ENCODE measurements at regions not wholly inside any gene's neighbourhood (a gene's known extent, or its start where the extent isn't known, plus 50 kb on each side); places are given as distances from the start of the nearest gene placed in this dataset.

GRCh38 chrX:2596555-2597255, 94.4 kb upstream of the CD99 start:
- no peak overlapping the region for H3K4me3 ChIP-seq (ENCODE audit: low read depth, low read length)
- TF ChIP-seq CTCF (IDR thresholded peaks at IDR 0.05; ENCODE audit: control insufficient read depth, extremely low read depth, insufficient read depth) = no peak
- DNase-seq (ENCODE audit: low read depth) = no peak

- H3K4me3 ChIP-seq (ENCODE audit: low read depth, low read length) = no peak overlapping the region
- TF ChIP-seq CTCF (IDR thresholded peaks at IDR 0.05; ENCODE audit: control insufficient read depth, extremely low read depth, insufficient read depth) = no peak
- no peak for DNase-seq (ENCODE audit: low read depth)
Observed at GRCh38 chrX:2596045-2596444, 95.0 kb upstream of the CD99 start.

- no peak overlapping the region for H3K4me3 ChIP-seq (ENCODE audit: low read depth, low read length)
- no peak for DNase-seq (ENCODE audit: low read depth)
- no peak for TF ChIP-seq CTCF (IDR thresholded peaks at IDR 0.05; ENCODE audit: control insufficient read depth, extremely low read depth, insufficient read depth)
Observed at GRCh38 chrX:2595258-2595657, 94.5 kb upstream of the DHRSX start.

GRCh38 chrX:2594491-2594890, 93.7 kb upstream of the DHRSX start:
- H3K4me3 ChIP-seq (ENCODE audit: low read depth, low read length) = no peak overlapping the region
- TF ChIP-seq CTCF (IDR thresholded peaks at IDR 0.05; ENCODE audit: control insufficient read depth, extremely low read depth, insufficient read depth) = no peak

GRCh38 chrX:2592279-2592678, 91.5 kb upstream of the DHRSX start:
- DNase-seq (ENCODE audit: low read depth) = no peak
- no peak for TF ChIP-seq CTCF (IDR thresholded peaks at IDR 0.05; ENCODE audit: control insufficient read depth, extremely low read depth, insufficient read depth)
- H3K4me3 ChIP-seq (ENCODE audit: low read depth, low read length) = no peak overlapping the region

More at GRCh38 chrX:2594491-2594890, 93.7 kb upstream of the DHRSX start:
- DNase-seq (ENCODE audit: low read depth) = no peak

GRCh38 chrX:2589186-2590020, 88.6 kb upstream of the DHRSX start:
- TF ChIP-seq CTCF (IDR thresholded peaks at IDR 0.05; ENCODE audit: control insufficient read depth, extremely low read depth, insufficient read depth) = no peak
- DNase-seq (ENCODE audit: low read depth) = no peak

More at GRCh38 chrX:2589186-2590020, 88.6 kb upstream of the DHRSX start:
- no peak overlapping the region for H3K4me3 ChIP-seq (ENCODE audit: low read depth, low read length)
